Spleen (tissue), 11 donors: ENCODE measurements at regions not wholly inside any gene's neighbourhood (a gene's known extent, or its start where the extent isn't known, plus 50 kb on each side); places are given as distances from the start of the nearest gene placed in this dataset.

Source experiments
- DNase-seq: peaks from one replicate; pipeline ENCODE4 v3.0.0-alpha.2; 2020
- H3K27ac ChIP-seq, 8 donors: fragments of 200-600 bp; sonication (generic) in 7 of 8; 1 replicate in 4 of 8; 2 replicates in 4 of 8; pipeline versions ENCODE4 v1.5.0 to v1.8.0; 2016 to 2021; ENCODE audit warnings: inconsistent platforms in 4 of 8, mild to moderate bottlenecking in 4 of 8, moderate library complexity in 1 of 8
- H3K27me3 ChIP-seq, 7 donors: fragments of 200-600 bp; sonication (generic) in 6 of 7; replicated peaks in 1 of 7; 1 replicate in 4 of 7; 2 replicates in 3 of 7; pipeline versions ENCODE4 v1.5.0 to v1.8.0; 2016 to 2021; ENCODE audit warnings: inconsistent platforms in 3 of 7, mild to moderate bottlenecking in 1 of 7
- H3K36me3 ChIP-seq, 6 donors: fragments of 200-600 bp; sonication (generic) in 5 of 6; 1 replicate in 4 of 6; 2 replicates in 2 of 6; pipeline versions ENCODE4 v1.5.0 to v1.8.0; 2016 to 2021; ENCODE audit warnings: inconsistent platforms in 2 of 6
- H3K4me1 ChIP-seq, 6 donors: fragments of 200-600 bp; sonication (generic) in 5 of 6; 1 replicate in 3 of 6; 2 replicates in 3 of 6; pipeline versions ENCODE4 v1.5.0 to v1.8.0; 2016 to 2021; ENCODE audit warnings: inconsistent platforms in 3 of 6
- H3K4me3 ChIP-seq, 8 donors: fragments of 200-600 bp; sonication (generic) in 7 of 8; 1 replicate in 4 of 8; 2 replicates in 4 of 8; pipeline versions ENCODE4 v1.5.0 to v1.8.0; 2016 to 2021; ENCODE audit warnings: inconsistent platforms in 4 of 8, mild to moderate bottlenecking in 4 of 8, moderate library complexity in 2 of 8
- H3K9me3 ChIP-seq, 8 donors: fragments of 200-600 bp; sonication (generic) in 7 of 8; 1 replicate in 4 of 8; 2 replicates in 4 of 8; pipeline versions ENCODE4 v1.5.0 to v1.8.0; 2016 to 2021; ENCODE audit warnings: inconsistent platforms in 4 of 8
- POLR2A ChIP-seq, 3 donors: fragments of 450-650 bp; IDR thresholded peaks; one replicate each; pipeline ENCODE4 v1.5.1; 2017; ENCODE audit warnings: antibody characterized with exemption in 3 of 3, mild to moderate bottlenecking in 1 of 3
- POLR2AphosphoS5 ChIP-seq, 3 donors: sonication (generic); formaldehyde crosslinking; IDR thresholded peaks; one replicate each; pipeline ENCODE4 v1.5.1; 2017; ENCODE audit warnings: antibody characterized with exemption in 3 of 3
- WGBS, 5 donors: extraction: QIAGEN DNeasy Blood & Tissue Kit in 3 of 5; methylation state at CpG; one replicate each; pipeline versions ENCODE4 v1.1.5 to v1.1.7; 2013 to 2018; 5-methylcytosine and 5-hydroxymethylcytosine counted together
- intact Hi-C: fragments of 100-400 bp; cut with DNase I; formaldehyde crosslinking; loops from one replicate; pipeline ENCODE4 v1.15.0; 2023; ENCODE audit warnings: low total_unique reads
- TF ChIP-seq, protein P1 (sequence below), 11 experiments: fragments of 200-600 bp in 7 of 11; fragments of 450-650 bp in 4 of 11; sonication (generic) in 4 of 11; IDR thresholded peaks in 8 of 11; conservative IDR thresholded peaks in 3 of 11; 1 replicate in 7 of 11; 2 replicates in 4 of 11; pipeline versions ENCODE4 v1.4.0 to v1.8.0; 2016 to 2021; ENCODE audit warnings: antibody characterized with exemption in 11 of 11, inconsistent platforms in 4 of 11, mild to moderate bottlenecking in 1 of 11
- donor health status: healthy with polysubstance abuse.
- donor health status: DM: no; HTN: no; CAD: no; lungs with moderate emphysema.
- donor health status: DM: no; HTN: no; CAD: no.
- donor health status: Bipolar disorder and iron deficiency.
- donor health status: healthy.
- donor health status: DM: no; HTN: no; CAD: no.
- donor health status: DM: yes; HTN: yes; CAD: no.

GRCh38 chr2:43171789-43172188 lies 54.6 kb downstream of the ZFP36L2 start:
- H3K9me3 ChIP-seq = peaks cover 0 to 22% (median 14%) of the 10 kb centered on the region in 8 donors
- intact Hi-C loops = no loop called here
- TF ChIP-seq, protein P1, sequence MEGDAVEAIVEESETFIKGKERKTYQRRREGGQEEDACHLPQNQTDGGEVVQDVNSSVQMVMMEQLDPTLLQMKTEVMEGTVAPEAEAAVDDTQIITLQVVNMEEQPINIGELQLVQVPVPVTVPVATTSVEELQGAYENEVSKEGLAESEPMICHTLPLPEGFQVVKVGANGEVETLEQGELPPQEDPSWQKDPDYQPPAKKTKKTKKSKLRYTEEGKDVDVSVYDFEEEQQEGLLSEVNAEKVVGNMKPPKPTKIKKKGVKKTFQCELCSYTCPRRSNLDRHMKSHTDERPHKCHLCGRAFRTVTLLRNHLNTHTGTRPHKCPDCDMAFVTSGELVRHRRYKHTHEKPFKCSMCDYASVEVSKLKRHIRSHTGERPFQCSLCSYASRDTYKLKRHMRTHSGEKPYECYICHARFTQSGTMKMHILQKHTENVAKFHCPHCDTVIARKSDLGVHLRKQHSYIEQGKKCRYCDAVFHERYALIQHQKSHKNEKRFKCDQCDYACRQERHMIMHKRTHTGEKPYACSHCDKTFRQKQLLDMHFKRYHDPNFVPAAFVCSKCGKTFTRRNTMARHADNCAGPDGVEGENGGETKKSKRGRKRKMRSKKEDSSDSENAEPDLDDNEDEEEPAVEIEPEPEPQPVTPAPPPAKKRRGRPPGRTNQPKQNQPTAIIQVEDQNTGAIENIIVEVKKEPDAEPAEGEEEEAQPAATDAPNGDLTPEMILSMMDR (IDR thresholded peaks at IDR 0.05 in 8 of 11, conservative IDR thresholded peaks at IDR 0.05 in 3 of 11) = no peak
- no peak for TF ChIP-seq POLR2A (IDR thresholded peaks at IDR 0.05)
- H3K4me1 ChIP-seq = peaks cover 43 to 98% (median 89%) of the 10 kb centered on the region in 6 donors
- no peak overlapping the region for H3K4me3 ChIP-seq
- WGBS, 5 donors = 58 to 79% (median 68%) methylated on average over 1 of the region's 1 CpG
- H3K36me3 ChIP-seq = no peaks in the 10 kb centered on the region
- H3K27me3 ChIP-seq = no peaks in the 10 kb centered on the region
- DNase-seq = no peak
- H3K27ac ChIP-seq = peak overlapping the region in 7 of 8 donors; percentile 40 to 95 (median 88)

GRCh38 chr2:43170405-43171105 lies 55.9 kb downstream of the ZFP36L2 start:
- 37 to 70% (median 47%) methylated on average over 17 to 21 of the region's 21 CpGs for WGBS, 5 donors
- DNase-seq = peak; percentile 90

DNA sequence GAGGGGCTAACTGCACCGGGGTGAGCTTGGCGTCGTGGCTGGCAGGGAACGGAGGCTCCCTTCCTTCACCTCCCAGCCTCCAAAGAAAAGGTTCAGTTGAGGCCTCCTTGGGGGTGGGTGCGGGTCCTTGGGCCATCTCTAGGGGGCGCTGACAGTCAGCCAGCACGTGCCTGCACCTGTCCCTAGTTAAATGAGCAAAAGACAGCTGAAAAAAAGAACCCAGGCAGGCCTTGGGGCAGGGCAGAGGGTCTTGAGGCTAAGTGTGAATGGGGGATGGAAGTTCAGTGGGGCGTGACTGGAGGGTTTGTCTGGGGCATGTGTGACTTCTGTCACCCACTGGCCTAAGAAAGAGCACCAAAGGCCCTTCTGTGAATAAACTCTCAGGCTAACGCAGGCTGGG lies 56.4 kb downstream of the ZFP36L2 start:
- Histone ChIP-seq H3K4me1 (peaks cover 43 to 90% (median 74%) of the 10 kb centered on the region in 6 donors), H3K4me3 (peak overlapping the region in 3 of 8 donors; percentile 4 to 55 (median 10)), H3K27ac (peak overlapping the region; percentile 66 to 95 (median 85)), H3K9me3 (peaks cover 0 to 4% (median 2%) of the 10 kb centered on the region in 8 donors), H3K36me3 (no peaks in the 10 kb centered on the region), H3K27me3 (no peaks in the 10 kb centered on the region)
- intact Hi-C loops = no loop called here
- peak; percentile 90 for DNase-seq
- TF ChIP-seq, protein P1 (IDR thresholded peaks at IDR 0.05 in 8 of 11, conservative IDR thresholded peaks at IDR 0.05 in 3 of 11) = peak; percentile 31 to 86 (median 69)
- TF ChIP-seq POLR2A (IDR thresholded peaks at IDR 0.05) = no peak
- WGBS, 5 donors = 45 to 72% (median 61%) methylated on average over 5 to 9 of the region's 9 CpGs

More at GRCh38 chr2:43170405-43171105, 55.9 kb downstream of the ZFP36L2 start:
- H3K4me3 ChIP-seq = peak overlapping the region in 1 of 8 donors; percentile 55
- H3K36me3 ChIP-seq = no peaks in the 10 kb centered on the region
- H3K4me1 ChIP-seq = peaks cover 43 to 90% (median 80%) of the 10 kb centered on the region in 6 donors
- TF ChIP-seq POLR2AphosphoS5 (IDR thresholded peaks at IDR 0.05) = peak; percentile 61 to 77 (median 67)
- TF ChIP-seq, protein P1 (IDR thresholded peaks at IDR 0.05 in 8 of 11, conservative IDR thresholded peaks at IDR 0.05 in 3 of 11) = no peak
- H3K27ac ChIP-seq = peak overlapping the region; percentile 66 to 95 (median 85)
- peaks cover 0 to 10% (median 8%) of the 10 kb centered on the region in 8 donors for H3K9me3 ChIP-seq
- intact Hi-C loops = no loop called here
- no peaks in the 10 kb centered on the region for H3K27me3 ChIP-seq

GRCh38 chr2:43169099-43169945 lies 57.1 kb downstream of the ZFP36L2 start:
- peak overlapping the region; percentile 66 to 95 (median 85) for H3K27ac ChIP-seq
- intact Hi-C loops = no loop called here
- no peaks in the 10 kb centered on the region for H3K36me3 ChIP-seq
- no peaks in the 10 kb centered on the region for H3K27me3 ChIP-seq
- H3K4me3 ChIP-seq = peak overlapping the region in 3 of 8 donors; percentile 4 to 55 (median 10)
- whole genome bisulfite sequencing, 5 donors = 23 to 33% (median 26%) methylated on average over 15 to 24 of the region's 24 CpGs
- TF ChIP-seq POLR2A (IDR thresholded peaks at IDR 0.05) (peak in 2 of 3 donors; percentile 20 to 41), POLR2AphosphoS5 (IDR thresholded peaks at IDR 0.05) (peak; percentile 74 to 88 (median 85))
- TF ChIP-seq, protein P1 (IDR thresholded peaks at IDR 0.05 in 8 of 11, conservative IDR thresholded peaks at IDR 0.05 in 3 of 11) = peak in 1 of 11 experiments; percentile 5
- H3K4me1 ChIP-seq = peaks cover 43 to 90% (median 68%) of the 10 kb centered on the region in 6 donors
- no peaks in the 10 kb centered on the region for H3K9me3 ChIP-seq
- DNase-seq = peak; percentile 94
